ENCODE measurements at regions not wholly inside any gene's neighbourhood (a gene's known extent, or its start where the extent isn't known, plus 50 kb on each side); places are given as distances from the start of the nearest gene placed in this dataset.

DNA sequence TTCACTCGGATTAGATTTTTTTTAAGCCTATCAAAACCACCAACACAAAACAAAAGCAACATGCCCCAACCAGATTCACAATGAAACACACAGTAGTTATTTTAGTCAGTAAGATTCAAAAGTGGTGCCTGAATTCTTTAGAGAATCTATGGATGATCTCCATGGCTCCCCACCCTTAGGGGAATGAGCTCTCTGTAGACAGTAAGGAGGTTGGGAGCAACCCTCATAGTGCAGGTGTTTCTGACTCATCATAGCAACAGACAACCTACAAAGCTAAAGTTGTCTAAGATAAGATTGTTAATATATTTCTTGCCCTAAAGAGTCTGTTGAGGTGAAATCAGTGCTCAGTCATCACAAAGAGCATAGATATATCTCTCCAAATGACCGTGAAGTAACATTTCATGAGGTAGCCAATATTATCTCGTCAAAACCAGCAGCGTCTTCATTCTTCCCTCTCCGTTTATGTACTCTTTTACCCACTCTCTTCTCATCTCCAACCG lies 78.3 kb downstream of the ADAMTS1 start:
- DNase-seq (no peak), ATAC-seq (ENCODE audit: low FRiP score in 2 of 2) (no peak)
- H3K4me3 ChIP-seq, result no peak overlapping the region
- H3K36me3 ChIP-seq, result no peaks in the 10 kb centered on the region
- WGBS, 2 donors, result 83 to 85% methylated on average over 6 of the region's 6 CpGs
- TF ChIP-seq EP300 (IDR thresholded peaks at IDR 0.05) (no peak), POLR2A (IDR thresholded peaks at IDR 0.05) (no peak), POLR2AphosphoS5 (IDR thresholded peaks at IDR 0.05) (no peak)
- TF ChIP-seq, protein P1, sequence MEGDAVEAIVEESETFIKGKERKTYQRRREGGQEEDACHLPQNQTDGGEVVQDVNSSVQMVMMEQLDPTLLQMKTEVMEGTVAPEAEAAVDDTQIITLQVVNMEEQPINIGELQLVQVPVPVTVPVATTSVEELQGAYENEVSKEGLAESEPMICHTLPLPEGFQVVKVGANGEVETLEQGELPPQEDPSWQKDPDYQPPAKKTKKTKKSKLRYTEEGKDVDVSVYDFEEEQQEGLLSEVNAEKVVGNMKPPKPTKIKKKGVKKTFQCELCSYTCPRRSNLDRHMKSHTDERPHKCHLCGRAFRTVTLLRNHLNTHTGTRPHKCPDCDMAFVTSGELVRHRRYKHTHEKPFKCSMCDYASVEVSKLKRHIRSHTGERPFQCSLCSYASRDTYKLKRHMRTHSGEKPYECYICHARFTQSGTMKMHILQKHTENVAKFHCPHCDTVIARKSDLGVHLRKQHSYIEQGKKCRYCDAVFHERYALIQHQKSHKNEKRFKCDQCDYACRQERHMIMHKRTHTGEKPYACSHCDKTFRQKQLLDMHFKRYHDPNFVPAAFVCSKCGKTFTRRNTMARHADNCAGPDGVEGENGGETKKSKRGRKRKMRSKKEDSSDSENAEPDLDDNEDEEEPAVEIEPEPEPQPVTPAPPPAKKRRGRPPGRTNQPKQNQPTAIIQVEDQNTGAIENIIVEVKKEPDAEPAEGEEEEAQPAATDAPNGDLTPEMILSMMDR (IDR thresholded peaks at IDR 0.05), result no peak
- H3K4me1 ChIP-seq, result no peaks in the 10 kb centered on the region
- no peaks in the 10 kb centered on the region for H3K27me3 ChIP-seq
- H3K9me3 ChIP-seq, result no peaks in the 10 kb centered on the region
- H3K27ac ChIP-seq, result no peak overlapping the region

- Histone ChIP-seq H3K4me3 (no peak overlapping the region), H3K36me3 (no peaks in the 10 kb centered on the region), H3K27ac (no peak overlapping the region), H3K9me3 (no peaks in the 10 kb centered on the region), H3K27me3 (no peaks in the 10 kb centered on the region), H3K4me1 (no peaks in the 10 kb centered on the region)
- WGBS, 2 donors, result 92 to 94% methylated on average over 8 of the region's 8 CpGs
- ATAC-seq (ENCODE audit: low FRiP score in 2 of 2) (no peak), DNase-seq (no peak)
- TF ChIP-seq, protein P1 (IDR thresholded peaks at IDR 0.05), result no peak
- TF ChIP-seq POLR2A (IDR thresholded peaks at IDR 0.05) (no peak), EP300 (IDR thresholded peaks at IDR 0.05) (no peak), POLR2AphosphoS5 (IDR thresholded peaks at IDR 0.05) (no peak)
These were observed 83.9 kb downstream of the ADAMTS1 start for GRCh38 chr21:26761174-26761915.

GRCh38 chr21:26759731-26760130 lies 85.5 kb downstream of the ADAMTS1 start:
- 76 to 88% methylated on average over 2 of the region's 2 CpGs for WGBS, 2 donors
- Histone ChIP-seq H3K4me3 (no peak overlapping the region), H3K9me3 (no peaks in the 10 kb centered on the region), H3K27ac (no peak overlapping the region), H3K36me3 (no peaks in the 10 kb centered on the region), H3K27me3 (no peaks in the 10 kb centered on the region), H3K4me1 (no peaks in the 10 kb centered on the region)
- ATAC-seq (ENCODE audit: low FRiP score in 2 of 2) (peak in 1 of 2 donors; percentile 53), DNase-seq (no peak)
- no peak for TF ChIP-seq EP300 (IDR thresholded peaks at IDR 0.05)
- no peak for TF ChIP-seq POLR2A (IDR thresholded peaks at IDR 0.05)
- TF ChIP-seq, protein P1 (IDR thresholded peaks at IDR 0.05), result no peak
- TF ChIP-seq POLR2AphosphoS5 (IDR thresholded peaks at IDR 0.05), result no peak

DNA sequence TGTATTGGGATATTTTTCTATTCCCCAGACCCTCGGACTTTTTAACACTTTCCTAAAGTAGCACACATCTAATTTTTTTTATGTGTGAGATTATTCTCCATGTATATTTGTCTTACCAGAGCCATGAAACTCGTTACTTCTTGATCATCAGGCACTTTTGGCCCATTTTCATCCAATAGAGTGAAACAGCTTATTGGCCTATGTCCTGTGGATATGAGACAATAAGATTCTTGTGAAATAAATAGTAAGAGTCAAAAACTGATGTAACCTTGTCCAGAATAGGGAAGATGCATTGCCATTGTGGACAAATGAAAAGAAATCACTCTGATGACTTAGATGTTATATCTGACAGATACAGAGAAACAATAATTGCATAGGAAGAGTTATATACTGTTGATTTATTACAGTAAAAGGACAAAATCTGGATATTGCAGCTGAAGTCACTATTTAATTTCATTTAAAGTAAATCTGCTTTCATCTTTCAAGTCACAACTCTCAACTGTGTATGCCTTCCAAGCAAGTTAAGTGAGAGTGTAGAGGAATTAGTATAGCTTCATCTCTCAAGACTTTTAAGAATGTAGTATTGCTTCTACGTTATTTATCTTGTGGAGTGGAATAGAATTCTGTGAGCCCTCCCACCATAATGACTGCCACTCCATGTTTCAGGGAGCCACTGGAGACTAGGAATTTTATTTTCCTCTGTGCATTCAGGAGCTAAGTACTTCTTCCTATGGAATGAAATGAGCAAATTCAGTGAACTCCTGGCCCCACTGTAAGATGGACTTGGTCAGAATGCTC lies 86.9 kb downstream of the ADAMTS1 start:
- H3K9me3 ChIP-seq, result no peaks in the 10 kb centered on the region
- no peak for DNase-seq
- ATAC-seq (ENCODE audit: low FRiP score in 2 of 2), result peak in 1 of 2 donors; percentile 59
- no peak overlapping the region for H3K27ac ChIP-seq
- no peaks in the 10 kb centered on the region for H3K27me3 ChIP-seq
- 78% methylated on average over 3 of the region's 3 CpGs for WGBS, 2 donors
- no peaks in the 10 kb centered on the region for H3K36me3 ChIP-seq
- TF ChIP-seq POLR2AphosphoS5 (IDR thresholded peaks at IDR 0.05) (no peak), EP300 (IDR thresholded peaks at IDR 0.05) (no peak), POLR2A (IDR thresholded peaks at IDR 0.05) (no peak)
- TF ChIP-seq, protein P1 (IDR thresholded peaks at IDR 0.05), result no peak
- no peak overlapping the region for H3K4me3 ChIP-seq
- no peaks in the 10 kb centered on the region for H3K4me1 ChIP-seq

Data from upper lobe of left lung (tissue), 6 donors.